ENCODE measurements at regions not wholly inside any gene's neighbourhood (a gene's known extent, or its start where the extent isn't known, plus 50 kb on each side); places are given as distances from the start of the nearest gene placed in this dataset.

DNA sequence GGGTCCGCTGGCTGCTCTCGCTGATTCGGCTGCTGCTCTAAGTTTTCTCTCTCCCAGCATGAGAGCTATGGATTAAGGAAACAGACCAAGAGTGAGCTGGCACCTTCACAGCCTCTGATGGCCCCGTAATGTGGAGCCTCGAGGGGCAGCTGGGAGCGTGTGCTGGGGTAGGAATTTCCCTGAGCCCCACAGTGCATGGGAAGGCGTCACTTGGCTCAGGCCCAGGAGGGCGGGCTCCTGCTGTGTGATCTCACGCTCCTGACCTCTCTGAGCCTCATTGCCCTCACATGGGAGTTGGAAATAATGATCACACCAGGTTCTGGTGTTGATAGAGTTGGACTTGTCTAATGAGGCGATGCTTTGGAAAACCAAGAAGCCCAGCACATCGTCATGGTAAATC, 238.6 kb upstream of the CRY1 start:
- TF ChIP-seq, protein P1, sequence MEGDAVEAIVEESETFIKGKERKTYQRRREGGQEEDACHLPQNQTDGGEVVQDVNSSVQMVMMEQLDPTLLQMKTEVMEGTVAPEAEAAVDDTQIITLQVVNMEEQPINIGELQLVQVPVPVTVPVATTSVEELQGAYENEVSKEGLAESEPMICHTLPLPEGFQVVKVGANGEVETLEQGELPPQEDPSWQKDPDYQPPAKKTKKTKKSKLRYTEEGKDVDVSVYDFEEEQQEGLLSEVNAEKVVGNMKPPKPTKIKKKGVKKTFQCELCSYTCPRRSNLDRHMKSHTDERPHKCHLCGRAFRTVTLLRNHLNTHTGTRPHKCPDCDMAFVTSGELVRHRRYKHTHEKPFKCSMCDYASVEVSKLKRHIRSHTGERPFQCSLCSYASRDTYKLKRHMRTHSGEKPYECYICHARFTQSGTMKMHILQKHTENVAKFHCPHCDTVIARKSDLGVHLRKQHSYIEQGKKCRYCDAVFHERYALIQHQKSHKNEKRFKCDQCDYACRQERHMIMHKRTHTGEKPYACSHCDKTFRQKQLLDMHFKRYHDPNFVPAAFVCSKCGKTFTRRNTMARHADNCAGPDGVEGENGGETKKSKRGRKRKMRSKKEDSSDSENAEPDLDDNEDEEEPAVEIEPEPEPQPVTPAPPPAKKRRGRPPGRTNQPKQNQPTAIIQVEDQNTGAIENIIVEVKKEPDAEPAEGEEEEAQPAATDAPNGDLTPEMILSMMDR (IDR thresholded peaks at IDR 0.05; ENCODE audit: insufficient read depth, low read length, poor library complexity, severe bottlenecking): no peak
- no peak for TF ChIP-seq EZH2phosphoT487 (conservative IDR thresholded peaks at IDR 0.05; ENCODE audit: low read length)

All from SU-DHL-6 (cell line).